GM19452 (cell line): ENCODE measurements at regions not wholly inside any gene's neighbourhood (a gene's known extent, or its start where the extent isn't known, plus 50 kb on each side); places are given as distances from the start of the nearest gene placed in this dataset.

Experiments
- ATAC-seq: cut with Tn5 transposase; IDR thresholded peaks from one replicate; pipeline ENCODE4 v1.9.1; 2021; ENCODE audit not compliant: unreplicated experiment

DNA sequence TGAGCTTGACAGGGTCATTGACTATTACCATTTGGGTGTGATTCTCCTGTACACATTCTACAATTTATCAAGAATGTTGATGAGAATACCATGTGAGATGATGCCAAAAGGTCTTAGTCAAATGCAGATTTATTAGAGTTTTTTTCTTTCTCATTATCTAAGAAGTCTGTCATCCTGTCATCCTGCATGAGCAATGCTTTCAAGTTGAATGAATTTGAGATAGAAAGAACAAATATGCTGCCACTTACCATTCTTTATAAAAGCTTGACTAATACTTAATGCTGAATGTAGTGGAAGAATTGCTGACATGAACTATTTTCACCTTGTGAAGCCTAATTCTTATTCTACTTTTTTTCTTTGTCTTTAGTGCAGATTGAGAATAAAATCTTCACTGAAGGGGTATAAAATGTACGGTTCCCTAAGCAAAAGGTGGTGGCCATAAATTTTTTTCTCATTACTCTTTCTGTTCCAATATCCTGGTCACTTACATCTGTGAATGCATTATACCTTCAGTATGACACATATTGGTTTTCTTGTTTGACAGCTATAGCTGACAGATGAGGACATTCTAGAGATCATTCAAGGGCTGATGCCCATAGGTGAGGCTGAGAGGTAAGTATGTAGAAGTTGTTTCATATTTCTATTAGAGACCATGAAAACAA, 1434.7 kb downstream of the SLITRK1 start:
- no peak for ATAC-seq

DNA sequence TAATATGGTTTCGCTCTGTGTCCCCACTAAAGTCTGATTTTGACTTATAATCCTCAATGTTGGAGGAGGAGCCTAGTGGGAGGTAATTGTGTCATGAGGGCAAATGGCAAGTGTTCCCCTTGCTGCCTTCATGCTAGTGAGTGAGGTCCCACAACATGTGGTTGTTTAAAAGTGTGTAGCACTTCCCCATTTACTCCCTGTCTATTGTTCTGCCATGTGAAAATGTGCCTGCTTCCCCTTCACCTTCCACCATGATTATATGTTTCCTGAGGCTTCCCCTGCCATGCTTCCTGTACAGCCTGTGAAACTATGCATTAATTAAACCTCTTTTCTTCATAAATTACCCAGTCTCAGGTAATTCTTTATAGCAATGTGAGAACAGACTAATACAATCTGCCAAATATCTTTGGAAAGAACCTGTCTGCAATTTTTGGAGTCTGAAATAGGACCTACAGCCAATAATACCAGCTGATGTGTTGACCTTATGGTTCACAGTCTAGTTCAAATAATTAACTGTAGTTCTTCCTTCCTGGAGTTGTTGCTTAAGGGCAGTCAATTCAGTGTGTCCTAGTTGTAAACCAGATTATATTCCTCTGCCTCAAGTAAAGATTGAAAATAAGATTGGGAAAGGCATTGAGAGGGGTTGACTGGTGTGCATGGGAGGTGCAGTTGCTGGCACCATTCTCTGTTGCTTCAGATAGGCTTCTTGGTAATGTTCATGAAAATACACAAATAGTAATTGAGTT, 1442.9 kb downstream of the SLITRK1 start:
- no peak for ATAC-seq

DNA sequence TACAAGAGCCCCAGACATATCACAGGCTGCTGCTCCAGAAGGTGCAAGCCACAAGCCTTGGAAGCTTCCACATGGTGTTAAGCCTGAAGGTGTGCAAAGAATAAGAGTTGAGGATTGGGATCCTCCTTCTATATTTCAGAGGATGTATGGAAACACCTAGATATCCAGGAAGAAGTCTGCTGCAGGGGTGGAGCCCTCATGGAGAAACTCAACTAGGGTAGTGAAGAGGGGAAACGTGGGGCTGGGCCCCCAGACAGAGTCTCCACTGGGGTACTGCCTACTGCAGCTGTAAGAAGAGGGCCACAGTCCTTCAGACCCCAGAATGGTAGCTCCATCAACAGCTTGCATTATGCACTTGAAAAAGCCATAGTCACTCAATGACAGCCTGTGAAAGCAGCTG, 1444.0 kb downstream of the SLITRK1 start:
- no peak for ATAC-seq

DNA sequence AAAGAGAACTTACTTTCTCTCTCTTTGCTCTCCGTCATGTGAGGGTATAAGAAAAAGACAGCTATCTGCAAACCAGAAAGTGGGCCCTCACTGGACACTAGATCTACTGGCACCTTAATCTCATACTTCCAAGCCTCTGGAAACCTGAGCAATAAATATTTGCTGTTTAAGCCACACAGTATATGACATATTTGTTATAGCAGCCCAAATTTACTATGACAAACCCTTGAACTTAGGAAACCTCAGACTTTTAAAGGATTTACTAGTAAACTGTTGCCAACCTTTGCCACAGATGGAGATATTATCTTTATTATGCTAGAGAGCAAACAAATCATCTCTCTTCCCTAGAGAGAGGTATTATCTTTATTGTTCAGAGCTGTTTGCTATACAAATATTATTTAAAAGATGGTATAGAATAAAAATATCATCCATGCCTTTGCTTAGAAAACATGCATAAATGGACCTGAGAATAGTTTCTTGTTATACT, 1446.1 kb downstream of the SLITRK1 start:
- ATAC-seq, result no peak

DNA sequence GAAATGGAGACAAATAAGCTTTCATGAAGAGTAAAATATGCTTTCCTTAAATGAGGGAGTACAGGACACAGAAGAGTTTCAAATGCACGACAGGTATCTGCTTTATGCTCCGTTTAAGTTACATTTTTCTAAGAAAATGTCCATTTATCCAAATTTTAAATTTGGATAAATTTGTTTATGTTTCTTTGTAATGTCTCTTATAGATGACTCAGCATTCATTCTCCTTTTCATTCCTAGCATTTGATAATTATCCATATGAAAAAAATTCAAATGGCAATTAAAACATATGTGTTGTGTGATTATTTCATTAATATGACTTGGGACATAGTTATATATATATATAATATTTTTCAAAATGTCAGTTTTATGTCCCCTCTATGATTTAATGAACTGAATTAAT, 1449.3 kb downstream of the SLITRK1 start:
- ATAC-seq, result no peak

DNA sequence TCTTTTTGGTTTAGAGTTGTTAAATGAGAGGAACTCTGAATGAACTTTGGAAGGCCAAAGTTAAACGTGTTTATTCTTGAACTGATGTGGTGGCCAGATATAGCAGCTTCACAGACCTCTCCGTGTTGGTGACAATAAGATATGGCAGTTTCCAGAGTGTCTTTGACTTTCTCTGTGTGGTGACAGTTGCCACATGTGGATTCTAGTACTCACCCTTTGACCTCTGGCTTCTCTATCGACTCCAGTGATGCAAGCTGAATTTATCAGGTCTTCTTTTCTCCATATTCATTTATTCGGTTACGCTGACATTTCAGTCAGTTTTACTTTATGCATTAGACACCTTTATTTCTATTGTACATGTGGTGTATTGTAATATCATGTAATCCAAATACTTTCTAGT, 1469.5 kb downstream of the SLITRK1 start:
- ATAC-seq, result no peak

DNA sequence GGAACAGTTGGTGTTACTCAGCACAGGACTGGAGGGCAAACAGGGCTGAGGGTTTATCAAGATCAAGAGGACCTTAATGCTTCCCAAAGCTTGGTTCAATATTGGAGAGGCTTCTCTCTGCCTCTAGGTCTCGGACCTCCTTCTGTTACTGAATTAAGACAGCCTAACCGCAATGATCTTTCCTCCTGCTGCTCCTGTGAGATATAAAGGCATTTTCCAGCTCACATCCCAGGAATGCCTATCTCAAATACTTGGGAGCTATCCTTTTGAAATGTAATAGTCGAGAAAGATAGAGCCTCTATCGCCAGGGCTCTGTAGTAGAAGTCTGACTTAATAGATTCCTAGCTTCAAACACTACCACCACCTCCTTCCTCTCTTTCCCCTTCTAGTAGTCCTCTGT, 1475.0 kb downstream of the SLITRK1 start:
- no peak for ATAC-seq

DNA sequence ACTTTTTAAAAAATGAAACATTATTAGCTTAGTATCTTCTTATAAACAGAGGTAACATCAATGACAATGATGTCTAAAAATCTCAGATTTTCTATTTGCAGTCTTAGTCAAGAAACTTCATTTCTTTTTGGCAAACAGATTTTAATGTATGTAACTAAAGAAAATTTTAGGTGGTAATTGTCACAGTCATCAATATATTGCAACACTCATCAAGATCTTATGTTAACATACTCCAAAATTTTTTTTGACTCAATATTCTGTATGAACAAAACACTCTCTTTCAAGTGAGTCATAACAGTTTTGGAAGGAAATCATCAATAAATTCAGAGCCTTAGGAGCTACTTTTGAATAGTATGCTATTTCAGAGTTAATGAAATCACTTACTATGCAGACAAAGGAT, 1507.6 kb downstream of the SLITRK1 start:
- no peak for ATAC-seq

DNA sequence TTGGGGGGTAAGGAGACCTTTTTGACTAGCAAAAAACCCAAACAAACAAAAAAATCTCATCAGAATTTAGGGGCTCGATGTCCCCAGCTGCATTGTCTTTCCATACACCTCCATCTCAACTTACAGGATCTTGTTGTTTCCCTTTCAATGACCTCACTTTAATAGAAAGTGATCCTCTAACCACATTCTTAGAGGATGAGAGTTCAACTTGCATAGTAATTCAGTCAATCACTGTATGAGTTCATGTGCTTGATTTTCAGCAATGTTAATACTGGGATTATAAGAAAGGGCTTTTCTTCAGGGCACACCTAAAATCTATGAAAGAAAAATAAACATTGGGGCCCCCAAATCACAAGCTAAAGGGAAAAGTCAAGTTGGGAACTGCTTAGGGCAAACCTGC, 1512.0 kb downstream of the SLITRK1 start:
- no peak for ATAC-seq

DNA sequence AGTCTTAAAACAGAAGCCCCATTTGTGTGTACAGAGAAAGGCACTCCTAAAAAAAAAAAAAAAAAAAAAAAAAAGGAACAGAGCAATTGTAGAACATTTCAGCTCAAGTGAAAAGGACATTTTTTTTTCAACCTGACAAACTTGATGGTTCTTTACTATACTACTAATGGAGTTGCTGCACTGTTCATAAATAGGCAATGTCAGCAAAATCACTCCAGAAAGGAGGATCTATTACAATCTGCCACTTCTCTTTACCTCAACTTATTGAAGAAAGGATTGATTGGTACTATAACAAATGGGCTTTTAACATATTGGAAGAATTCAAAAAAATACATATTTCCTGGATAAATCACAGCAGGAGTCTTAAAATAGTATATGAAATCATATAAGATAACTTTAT, 1517.7 kb downstream of the SLITRK1 start:
- no peak for ATAC-seq

DNA sequence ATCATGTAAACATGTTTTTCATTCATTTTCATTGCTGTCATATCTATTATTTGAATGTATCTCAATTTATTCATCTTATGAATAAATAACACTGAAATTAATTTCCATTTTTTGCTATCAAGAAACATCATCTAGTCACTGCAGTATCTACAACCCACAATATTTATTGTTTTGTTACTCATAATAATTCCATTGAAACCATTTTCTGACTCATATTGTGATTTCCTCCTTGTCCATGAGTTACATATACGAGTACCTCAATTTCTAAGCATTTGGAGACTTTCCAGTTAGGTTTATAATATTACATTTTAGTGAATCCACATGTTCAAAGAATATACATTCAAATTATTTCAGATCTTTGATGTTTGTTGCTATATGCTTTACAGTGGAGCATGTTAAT, 1524.0 kb downstream of the SLITRK1 start:
- no peak for ATAC-seq

DNA sequence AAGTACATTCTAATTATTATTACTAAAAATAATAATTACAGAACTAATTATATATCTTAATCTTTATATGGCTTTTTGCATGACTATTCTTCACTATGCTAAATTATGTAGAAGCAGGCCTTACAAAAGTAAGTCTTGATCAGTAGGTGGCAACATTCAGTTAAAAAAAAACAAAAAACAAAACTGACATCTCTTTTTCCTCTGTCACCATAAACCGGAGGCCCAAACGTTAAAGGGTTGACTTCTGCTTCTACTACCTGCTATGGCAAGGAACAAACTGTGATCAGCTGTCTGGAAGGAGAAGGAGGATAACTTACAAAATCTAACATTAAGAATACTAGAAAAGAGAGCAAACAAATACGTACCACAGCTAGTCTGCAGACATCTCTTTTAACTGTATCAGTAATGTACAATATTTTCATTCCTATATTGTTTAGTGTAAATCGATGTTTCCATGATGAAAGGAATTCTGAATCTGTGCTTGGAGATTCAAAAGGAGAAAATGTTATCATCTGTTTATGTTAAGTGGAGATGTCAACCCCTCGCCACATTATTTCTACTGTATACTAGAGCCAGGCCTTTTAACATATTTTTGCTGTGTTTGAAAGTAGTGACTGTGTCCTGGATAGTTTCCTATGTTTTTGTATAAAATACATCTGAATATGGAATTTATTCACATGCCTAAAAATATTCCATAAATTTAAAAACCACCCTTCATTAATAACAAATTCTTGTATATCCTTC, 1525.4 kb downstream of the SLITRK1 start:
- no peak for ATAC-seq

DNA sequence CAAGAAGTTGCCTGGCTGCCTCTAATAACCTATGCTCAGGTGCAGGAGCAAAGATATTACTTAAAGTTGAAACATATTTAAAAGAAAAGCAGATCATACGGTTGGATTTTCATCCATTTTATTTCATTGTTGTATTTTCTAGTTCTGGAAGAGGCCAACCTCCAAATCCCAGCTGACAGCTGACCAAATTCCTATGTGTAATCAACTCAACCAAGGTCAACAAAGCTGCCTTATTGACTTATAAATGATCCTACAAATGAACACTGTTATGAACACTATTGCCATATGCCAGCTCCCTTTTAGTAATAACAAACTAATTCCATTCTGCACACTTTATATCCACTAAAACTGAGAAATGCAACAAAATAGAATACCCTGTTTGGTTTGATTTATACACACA, 1537.4 kb downstream of the SLITRK1 start:
- ATAC-seq, result no peak

DNA sequence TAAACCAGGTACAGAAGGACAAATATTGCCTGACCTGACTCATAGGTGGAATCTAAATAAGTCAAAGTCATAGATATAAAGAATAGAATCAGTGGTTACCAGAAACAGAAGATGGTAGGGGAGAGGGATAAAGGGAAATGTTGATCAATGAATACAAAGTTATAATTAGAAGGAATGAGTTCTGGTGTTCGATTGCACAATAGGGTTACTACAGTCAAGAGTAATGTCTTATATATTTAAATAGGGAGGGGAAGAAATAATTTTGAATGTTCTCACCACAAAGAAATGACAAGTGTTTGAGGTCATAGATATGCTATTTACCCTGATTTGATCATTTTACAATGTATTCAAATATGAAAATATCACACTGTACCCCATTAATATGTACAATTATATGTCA, 1541.2 kb downstream of the SLITRK1 start:
- no peak for ATAC-seq

DNA sequence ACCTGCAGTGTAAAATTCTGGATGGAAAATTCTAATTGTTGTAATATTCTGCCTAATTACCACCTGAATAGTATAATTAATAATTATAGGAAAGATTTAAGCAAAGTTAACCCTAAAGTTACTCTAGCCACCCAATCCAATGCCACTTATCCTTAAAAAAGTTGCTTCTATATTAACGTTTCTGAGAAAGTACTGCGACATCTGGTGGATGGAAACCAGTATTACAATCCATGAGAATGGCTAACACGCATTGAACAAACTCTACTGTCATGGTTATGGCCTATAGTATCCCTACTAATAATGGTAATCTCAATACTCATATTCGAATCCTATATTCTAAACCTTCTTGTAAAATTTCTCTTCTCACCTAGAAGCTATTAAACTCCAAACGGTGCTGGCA, 1551.8 kb downstream of the SLITRK1 start:
- ATAC-seq, result no peak

DNA sequence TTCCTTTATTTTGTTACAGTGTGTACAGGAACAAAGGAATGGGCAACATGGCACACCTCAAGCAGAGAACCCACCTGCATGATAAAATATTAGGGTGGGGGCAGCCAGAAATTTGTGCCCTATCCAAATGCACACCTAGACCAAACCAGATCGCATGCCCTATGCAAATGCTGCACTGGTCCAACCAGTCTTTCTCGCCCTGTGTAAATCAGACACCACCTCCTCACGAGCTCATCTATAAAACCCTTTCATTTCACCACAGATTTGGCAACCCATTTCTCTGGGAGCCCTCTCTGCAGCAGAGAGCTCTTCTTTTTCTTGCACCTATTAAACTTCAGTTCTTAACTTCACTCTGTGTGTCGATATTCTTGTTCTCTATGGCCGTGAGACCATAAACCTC, 1559.2 kb downstream of the SLITRK1 start:
- ATAC-seq, result no peak

DNA sequence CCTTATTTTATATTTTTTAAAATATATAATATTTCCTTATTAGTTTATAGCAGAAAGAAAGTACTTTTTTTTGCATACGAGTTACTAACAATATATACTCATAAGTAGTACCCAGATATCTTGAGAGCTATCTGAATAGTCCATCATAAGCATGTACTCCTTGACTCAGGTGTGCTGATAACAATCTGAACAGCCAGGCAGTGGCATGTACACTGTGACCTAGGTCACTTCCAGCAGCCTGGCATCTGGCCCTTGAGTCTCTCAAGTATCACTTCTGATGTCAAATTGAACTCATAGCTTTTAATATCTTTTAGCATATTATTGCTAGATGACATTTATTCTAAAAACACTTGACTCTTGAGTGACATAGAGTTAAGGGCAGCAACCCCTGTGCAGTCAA, 1576.7 kb downstream of the SLITRK1 start:
- ATAC-seq, result no peak

DNA sequence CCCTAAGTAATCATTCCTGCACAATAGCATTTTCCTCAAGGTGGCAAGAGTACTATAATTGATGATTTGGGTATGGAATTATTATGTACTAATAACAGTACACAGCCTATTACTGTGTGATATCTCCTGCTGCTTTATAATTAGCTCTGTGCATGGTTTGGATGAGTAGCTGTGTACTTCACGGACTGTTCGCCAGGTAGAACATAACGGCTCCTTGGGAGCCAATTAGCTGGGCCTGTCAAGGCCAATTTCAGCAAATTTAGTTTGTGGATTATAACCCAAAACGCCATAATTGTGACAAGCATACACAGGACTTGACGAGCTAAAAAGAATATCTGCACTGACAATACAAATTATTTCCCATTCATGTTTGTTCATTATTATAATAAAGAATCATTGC, 1584.2 kb downstream of the SLITRK1 start:
- no peak for ATAC-seq

DNA sequence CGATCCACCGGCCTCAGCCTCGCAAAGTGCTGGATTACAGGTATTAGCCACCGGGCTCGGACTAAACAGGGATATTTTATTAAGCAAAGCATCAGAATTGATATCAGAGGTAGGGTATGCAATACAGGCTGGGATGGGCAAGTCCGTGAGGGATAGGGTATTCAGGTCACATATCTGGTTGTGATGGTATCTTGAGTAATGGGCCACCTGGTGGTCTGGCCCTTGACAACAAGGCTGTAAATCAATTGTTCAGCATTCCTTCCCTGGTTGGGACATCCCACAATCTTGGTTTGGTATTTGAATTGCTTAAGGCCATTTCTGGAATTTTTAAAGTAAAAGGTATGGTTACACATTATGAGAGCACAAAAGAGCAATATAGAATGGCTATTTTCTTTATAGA, 1588.0 kb downstream of the SLITRK1 start:
- no peak for ATAC-seq

DNA sequence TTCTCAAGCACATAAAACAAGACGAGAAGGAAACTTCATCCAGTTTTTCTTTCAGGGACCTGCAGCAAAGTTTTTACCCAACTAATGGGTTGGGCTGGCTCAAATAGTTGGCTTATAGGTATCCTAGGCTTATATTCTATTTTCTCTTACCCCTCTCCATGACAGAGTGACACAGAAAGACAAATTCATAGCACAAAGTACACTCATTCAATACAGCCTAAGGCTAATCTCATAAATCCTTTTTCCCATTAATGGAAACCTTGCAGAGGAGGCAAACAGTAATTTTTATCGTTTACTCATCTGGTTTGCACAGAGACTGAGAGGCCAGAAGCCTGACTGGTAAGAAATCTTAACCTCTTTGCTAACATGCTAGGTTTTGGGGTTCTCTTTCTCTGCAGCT, 1589.9 kb downstream of the SLITRK1 start:
- no peak for ATAC-seq

DNA sequence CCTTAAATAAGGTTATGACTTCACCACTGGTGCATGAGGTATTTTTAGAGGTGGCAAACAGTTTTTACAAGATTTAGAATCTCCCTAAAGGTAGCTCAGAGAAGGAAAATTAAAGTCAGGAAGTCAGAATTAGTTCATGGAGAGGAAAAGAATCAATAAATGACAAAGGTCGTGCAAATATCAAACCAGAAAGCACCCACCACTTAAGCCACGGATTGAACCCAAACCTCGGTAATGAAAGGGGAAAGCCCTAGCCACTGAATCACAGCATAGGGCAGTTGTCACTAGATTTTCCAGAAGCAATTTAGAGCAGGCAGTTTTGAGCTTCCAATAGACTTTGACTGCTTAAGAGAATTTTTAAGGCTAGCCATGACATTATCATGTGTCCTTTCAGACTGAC, 1590.4 kb downstream of the SLITRK1 start:
- no peak for ATAC-seq

DNA sequence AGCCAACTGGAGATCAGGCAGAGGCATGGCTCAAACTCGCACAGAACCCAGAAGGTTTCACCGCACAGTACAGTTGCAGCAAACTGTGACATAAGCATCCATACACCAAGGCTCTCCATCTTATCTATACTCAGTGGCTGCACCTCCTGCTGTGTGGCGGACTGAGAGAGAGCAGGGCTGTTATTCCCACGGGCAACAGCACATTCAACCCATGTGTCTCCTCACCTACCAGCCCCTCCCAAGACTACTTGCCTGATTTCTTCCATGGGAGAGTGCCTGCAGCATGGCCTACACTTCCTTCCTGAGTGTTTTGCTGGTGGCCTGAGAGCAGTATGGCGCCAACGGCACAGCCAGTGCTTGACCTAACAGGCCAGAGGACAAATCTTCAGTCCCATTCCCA, 1606.6 kb downstream of the SLITRK1 start:
- ATAC-seq, result no peak
